AG09319 (cell line): ENCODE measurements at regions not wholly inside any gene's neighbourhood (a gene's known extent, or its start where the extent isn't known, plus 50 kb on each side); places are given as distances from the start of the nearest gene placed in this dataset.

ENCODE experiments used
- DNase-seq: peaks from one replicate; pipeline ENCODE4 v3.0.0-alpha.2; 2010; ENCODE audit warnings: low read depth; ENCODE audit errors: extremely low read depth
- CTCF ChIP-seq: IDR thresholded peaks from 2 replicates; pipeline ENCODE4 v1.5.1; 2011; ENCODE audit warnings: low read depth, mild to moderate bottlenecking, inconsistent platforms, low read length, moderate library complexity

GRCh38 chr3:81261996-81262395 lies 499.4 kb downstream of the GBE1 start:
- no peak for DNase-seq
- TF ChIP-seq CTCF, result no peak

GRCh38 chr3:81255463-81255862 lies 506.0 kb downstream of the GBE1 start:
- no peak for DNase-seq

GRCh38 chr3:81251096-81251495 lies 510.3 kb downstream of the GBE1 start:
- no peak for DNase-seq
- no peak for TF ChIP-seq CTCF

More at GRCh38 chr3:81255463-81255862, 506.0 kb downstream of the GBE1 start:
- TF ChIP-seq CTCF, result no peak

- TF ChIP-seq CTCF, result no peak
- DNase-seq, result no peak
Observed at GRCh38 chr3:81249540-81250029, 511.9 kb downstream of the GBE1 start.

GRCh38 chr3:81245501-81245900 lies 515.9 kb downstream of the GBE1 start:
- TF ChIP-seq CTCF, result no peak
- DNase-seq, result no peak

GRCh38 chr3:81245043-81245442 lies 516.4 kb downstream of the GBE1 start:
- no peak for TF ChIP-seq CTCF

GRCh38 chr3:81244231-81244630 lies 517.2 kb downstream of the GBE1 start:
- DNase-seq, result no peak
- TF ChIP-seq CTCF, result no peak

More at GRCh38 chr3:81245043-81245442, 516.4 kb downstream of the GBE1 start:
- no peak for DNase-seq
